Caco-2 (cell line): ENCODE measurements at regions not wholly inside any gene's neighbourhood (a gene's known extent, or its start where the extent isn't known, plus 50 kb on each side); places are given as distances from the start of the nearest gene placed in this dataset.

Experiments used
- BruUV-seq: library from RNA; stranded (reverse); fragments of 400-500 nt; replicated peaks from 2 replicates; lab custom pipeline; 2021; lab: Mats Ljungman, UMichigan
- CTCF ChIA-PET: fragments of 300-600 bp; sonication (Branson Sonifier 250); formaldehyde crosslinking; loops from one replicate; lab custom pipeline; 2022; ENCODE audit warnings: antibody characterized with exemption; lab: Charles Lee
- POLR2A ChIA-PET: fragments of 300-600 bp; sonication (Branson Sonifier 250); formaldehyde crosslinking; loops from one replicate; lab custom pipeline; 2022; ENCODE audit warnings: antibody characterized with exemption; lab: Charles Lee
- DNase-seq, 2 experiments: peaks; one replicate each; pipeline versions ENCODE4 v3.0.0 to v3.0.0-alpha.2; 2020 to 2022
- H3K27me3 ChIP-seq: replicated peaks from 2 replicates; pipeline ENCODE4 v1.6.0; 2011; ENCODE audit warnings: low read length; ENCODE audit not compliant: control insufficient read depth, insufficient read depth
- H3K36me3 ChIP-seq: 2 replicates; pipeline ENCODE4 v1.5.1; 2011; ENCODE audit warnings: low read length; ENCODE audit not compliant: control insufficient read depth, insufficient read depth
- H3K4me1 ChIP-seq: fragments of 250-450 bp; sonication (Bioruptor Pico); 2 replicates; pipeline ENCODE4 v1.5.1; 2020; ENCODE audit warnings: mild to moderate bottlenecking
- H3K4me3 ChIP-seq: 2 replicates; pipeline ENCODE4 v1.5.1; 2011; ENCODE audit warnings: low read depth, mild to moderate bottlenecking, control low read depth, low read length
- H3K9me3 ChIP-seq: fragments of 250-450 bp; sonication (Bioruptor Pico); 2 replicates; pipeline ENCODE4 v1.5.1; 2020; ENCODE audit warnings: mild to moderate bottlenecking, moderate library complexity
- H3K27ac Mint-ChIP-seq: one replicate; pipeline ENCODE4 v1.8.0; 2022; ENCODE audit warnings: mixed read lengths; ENCODE audit not compliant: unreplicated experiment
- H3K27me3 Mint-ChIP-seq: one replicate; pipeline ENCODE4 v1.8.0; 2022; ENCODE audit warnings: mixed read lengths; ENCODE audit not compliant: insufficient read depth, unreplicated experiment
- H3K36me3 Mint-ChIP-seq: one replicate; pipeline ENCODE4 v1.8.0; 2022; ENCODE audit warnings: mild to moderate bottlenecking, mixed read lengths; ENCODE audit not compliant: insufficient read depth, unreplicated experiment
- H3K4me1 Mint-ChIP-seq: one replicate; pipeline ENCODE4 v1.8.0; 2022; ENCODE audit warnings: low read depth, mixed read lengths; ENCODE audit not compliant: unreplicated experiment
- H3K4me3 Mint-ChIP-seq: one replicate; pipeline ENCODE4 v1.8.0; 2022; ENCODE audit warnings: mild to moderate bottlenecking, moderate library complexity, mixed read lengths; ENCODE audit not compliant: unreplicated experiment
- H3K9me3 Mint-ChIP-seq: one replicate; pipeline ENCODE4 v1.8.0; 2022; ENCODE audit warnings: mixed read lengths; ENCODE audit not compliant: unreplicated experiment
- intact Hi-C: fragments of 100-400 bp; cut with micrococcal nuclease; formaldehyde crosslinking; loops from one replicate; pipeline ENCODE4 v1.10.0; 2022; ENCODE audit not compliant: unreplicated experiment
- TF ChIP-seq, protein P1 (sequence below), 2 experiments: fragments of 200-600 bp in 1 of 2; IDR thresholded peaks; 1 replicate in 1 of 2; 2 replicates in 1 of 2; pipeline versions ENCODE4 v1.5.1 to v1.8.0; 2011 to 2022; ENCODE audit warnings: antibody characterized with exemption in 1 of 2, control low read depth in 1 of 2, inconsistent platforms in 1 of 2, low read depth in 1 of 2, low read length in 1 of 2, mild to moderate bottlenecking in 1 of 2, moderate library complexity in 1 of 2; ENCODE audit not compliant: insufficient read depth in 1 of 2, severe bottlenecking in 1 of 2, unreplicated experiment in 1 of 2

- no peak overlapping the region for H3K27ac Mint-ChIP-seq
- peak; percentile 57 to 66 for DNase-seq
- no peaks in the 10 kb centered on the region for H3K4me1 Mint-ChIP-seq
- no TSS peak for BruUV-seq
- TF ChIP-seq, protein P1, sequence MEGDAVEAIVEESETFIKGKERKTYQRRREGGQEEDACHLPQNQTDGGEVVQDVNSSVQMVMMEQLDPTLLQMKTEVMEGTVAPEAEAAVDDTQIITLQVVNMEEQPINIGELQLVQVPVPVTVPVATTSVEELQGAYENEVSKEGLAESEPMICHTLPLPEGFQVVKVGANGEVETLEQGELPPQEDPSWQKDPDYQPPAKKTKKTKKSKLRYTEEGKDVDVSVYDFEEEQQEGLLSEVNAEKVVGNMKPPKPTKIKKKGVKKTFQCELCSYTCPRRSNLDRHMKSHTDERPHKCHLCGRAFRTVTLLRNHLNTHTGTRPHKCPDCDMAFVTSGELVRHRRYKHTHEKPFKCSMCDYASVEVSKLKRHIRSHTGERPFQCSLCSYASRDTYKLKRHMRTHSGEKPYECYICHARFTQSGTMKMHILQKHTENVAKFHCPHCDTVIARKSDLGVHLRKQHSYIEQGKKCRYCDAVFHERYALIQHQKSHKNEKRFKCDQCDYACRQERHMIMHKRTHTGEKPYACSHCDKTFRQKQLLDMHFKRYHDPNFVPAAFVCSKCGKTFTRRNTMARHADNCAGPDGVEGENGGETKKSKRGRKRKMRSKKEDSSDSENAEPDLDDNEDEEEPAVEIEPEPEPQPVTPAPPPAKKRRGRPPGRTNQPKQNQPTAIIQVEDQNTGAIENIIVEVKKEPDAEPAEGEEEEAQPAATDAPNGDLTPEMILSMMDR (IDR thresholded peaks at IDR 0.05; ENCODE audit: insufficient read depth in 1 of 2, low read depth in 1 of 2, low read length in 1 of 2, severe bottlenecking in 1 of 2, unreplicated experiment in 1 of 2), result peak; percentile 35 to 41
- no peak overlapping the region for H3K4me3 Mint-ChIP-seq
- peaks cover 27% of the 10 kb centered on the region for H3K27me3 Mint-ChIP-seq
- POLR2A ChIA-PET, result no interaction called here
- intact Hi-C loops, result no loop called here
- Histone ChIP-seq H3K4me1 (no peaks in the 10 kb centered on the region), H3K36me3 (no peaks in the 10 kb centered on the region), H3K4me3 (no peak overlapping the region), H3K9me3 (no peaks in the 10 kb centered on the region), H3K27me3 (no peaks in the 10 kb centered on the region)
- H3K36me3 Mint-ChIP-seq, result no peaks in the 10 kb centered on the region
- CTCF ChIA-PET, result no interaction called here
- no peaks in the 10 kb centered on the region for H3K9me3 Mint-ChIP-seq
Observed at GRCh38 chr7:133139350-133139749, 57.5 kb upstream of the CHCHD3 start.

DNA sequence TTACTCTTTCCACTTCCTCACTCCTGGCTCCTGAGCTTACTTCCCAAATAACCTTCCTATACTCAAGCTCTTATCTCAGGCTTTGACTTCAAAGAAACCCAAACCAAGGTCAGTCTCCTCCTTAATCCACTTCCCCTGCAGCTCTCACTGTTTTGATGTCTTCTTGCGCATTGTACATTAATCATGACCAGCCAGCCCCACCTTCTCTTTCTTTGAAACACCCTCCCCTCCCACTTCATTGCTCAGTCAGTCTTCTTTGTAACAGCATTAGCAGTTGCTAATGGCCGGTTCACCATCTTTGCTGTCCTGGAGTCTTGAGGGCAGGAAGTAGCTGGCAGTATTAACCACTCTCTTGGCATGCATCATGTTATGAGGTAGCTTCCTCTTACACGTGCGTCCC lies 57.9 kb upstream of the CHCHD3 start:
- TF ChIP-seq, protein P1 (IDR thresholded peaks at IDR 0.05; ENCODE audit: insufficient read depth in 1 of 2, low read depth in 1 of 2, low read length in 1 of 2, severe bottlenecking in 1 of 2, unreplicated experiment in 1 of 2), result no peak
- no peaks in the 10 kb centered on the region for H3K36me3 Mint-ChIP-seq
- POLR2A ChIA-PET, result no interaction called here
- H3K27me3 ChIP-seq, result no peaks in the 10 kb centered on the region
- H3K9me3 ChIP-seq, result no peaks in the 10 kb centered on the region
- no peak for DNase-seq
- H3K27me3 Mint-ChIP-seq, result peaks cover 29% of the 10 kb centered on the region
- H3K9me3 Mint-ChIP-seq, result no peaks in the 10 kb centered on the region
- H3K4me3 ChIP-seq, result no peak overlapping the region
- no peak overlapping the region for H3K27ac Mint-ChIP-seq
- no peak overlapping the region for H3K4me3 Mint-ChIP-seq
- BruUV-seq, result no TSS peak
- no peaks in the 10 kb centered on the region for H3K4me1 Mint-ChIP-seq
- no peaks in the 10 kb centered on the region for H3K36me3 ChIP-seq
- H3K4me1 ChIP-seq, result no peaks in the 10 kb centered on the region
- intact Hi-C loops, result no loop called here
- CTCF ChIA-PET, result no interaction called here

- no peak overlapping the region for H3K4me3 ChIP-seq
- no peaks in the 10 kb centered on the region for H3K9me3 Mint-ChIP-seq
- no TSS peak for BruUV-seq
- H3K27ac Mint-ChIP-seq, result no peak overlapping the region
- H3K4me3 Mint-ChIP-seq, result no peak overlapping the region
- TF ChIP-seq, protein P1 (IDR thresholded peaks at IDR 0.05; ENCODE audit: insufficient read depth in 1 of 2, low read depth in 1 of 2, low read length in 1 of 2, severe bottlenecking in 1 of 2, unreplicated experiment in 1 of 2), result no peak
- H3K9me3 ChIP-seq, result no peaks in the 10 kb centered on the region
- ChIA-PET CTCF (no interaction called here), POLR2A (no interaction called here)
- peaks cover 24% of the 10 kb centered on the region for H3K27me3 Mint-ChIP-seq
- no peaks in the 10 kb centered on the region for H3K36me3 Mint-ChIP-seq
- no peaks in the 10 kb centered on the region for H3K27me3 ChIP-seq
- no peaks in the 10 kb centered on the region for H3K4me1 Mint-ChIP-seq
- H3K4me1 ChIP-seq, result no peaks in the 10 kb centered on the region
- no peak for DNase-seq
- intact Hi-C loops, result no loop called here
- no peaks in the 10 kb centered on the region for H3K36me3 ChIP-seq
Observed at GRCh38 chr7:133140994-133141595, 59.2 kb upstream of the CHCHD3 start.
